CD14-positive monocyte (primary cell): ENCODE measurements at regions not wholly inside any gene's neighbourhood (a gene's known extent, or its start where the extent isn't known, plus 50 kb on each side); places are given as distances from the start of the nearest gene placed in this dataset.
"Not testable (repeated sequence)": the region's sequence is repeated elsewhere in the genome, so short reads cannot be mapped to it uniquely, and the experiment has no call there.

ENCODE experiments used
- DNase-seq, 3 donors: peaks; one replicate each; pipeline ENCODE4 v3.0.0-alpha.2; 2011 to 2022
- H2AFZ ChIP-seq: 2 replicates; pipeline ENCODE4 v1.6.0; 2012; ENCODE audit warnings: mild to moderate bottlenecking, low read depth, low read length, inconsistent platforms; ENCODE audit not compliant: insufficient read depth, poor library complexity, severe bottlenecking
- H3K27ac ChIP-seq, 2 donors: 1 replicate in 1 of 2; 2 replicates in 1 of 2; pipeline ENCODE4 v1.5.1; 2012 to 2013; ENCODE audit warnings: low read length in 2 of 2, control low read depth in 1 of 2, inconsistent platforms in 1 of 2, low read depth in 1 of 2, mild to moderate bottlenecking in 1 of 2
- H3K27me3 ChIP-seq, 2 donors: one replicate each; pipeline versions ENCODE4 v1.6.0 to v1.6.1; 2011 to 2013; ENCODE audit warnings: low read length in 2 of 2; ENCODE audit not compliant: control insufficient read depth in 2 of 2, insufficient read depth in 2 of 2
- H3K36me3 ChIP-seq, 2 donors: replicated peaks in 1 of 2; 1 replicate in 1 of 2; 2 replicates in 1 of 2; pipeline versions ENCODE4 v1.5.1 to v1.6.1; 2012 to 2013; ENCODE audit warnings: low read length in 2 of 2, control low read depth in 1 of 2, inconsistent platforms in 1 of 2, mild to moderate bottlenecking in 1 of 2; ENCODE audit not compliant: insufficient read depth in 2 of 2, control insufficient read depth in 1 of 2
- H3K4me1 ChIP-seq, 2 donors: 1 replicate in 1 of 2; 2 replicates in 1 of 2; pipeline versions ENCODE4 v1.5.1 to v1.6.1; 2012 to 2013; ENCODE audit warnings: low read length in 2 of 2, control low read depth in 1 of 2, inconsistent platforms in 1 of 2, mild to moderate bottlenecking in 1 of 2, moderate library complexity in 1 of 2; ENCODE audit not compliant: insufficient read depth in 2 of 2, control insufficient read depth in 1 of 2
- H3K4me2 ChIP-seq: replicated peaks from 2 replicates; pipeline ENCODE3; 2012; ENCODE audit warnings: low read length, moderate library complexity, mild to moderate bottlenecking; ENCODE audit not compliant: poor library complexity, severe bottlenecking; ENCODE audit errors: extremely low read depth
- H3K4me3 ChIP-seq, 3 experiments: fragments of 200-600 bp in 1 of 3; sonication (generic) in 1 of 3; replicated peaks in 1 of 3; 1 replicate in 2 of 3; 2 replicates in 1 of 3; pipeline ENCODE4 v1.5.1; 2011 to 2013; ENCODE audit warnings: low read length in 3 of 3, mild to moderate bottlenecking in 3 of 3, control low read depth in 2 of 3, low read depth in 2 of 3, inconsistent platforms in 1 of 3, moderate library complexity in 1 of 3
- H3K79me2 ChIP-seq: 2 replicates; pipeline ENCODE4 v1.6.0; 2012; ENCODE audit warnings: mild to moderate bottlenecking, control low read depth, inconsistent platforms, low read length, moderate library complexity; ENCODE audit not compliant: insufficient read depth
- H3K9ac ChIP-seq: 2 replicates; pipeline ENCODE4 v1.6.0; 2017; ENCODE audit warnings: low read length, mild to moderate bottlenecking; ENCODE audit not compliant: insufficient read depth, poor library complexity, severe bottlenecking
- H3K9me3 ChIP-seq, 2 donors: replicated peaks in 1 of 2; 1 replicate in 1 of 2; 2 replicates in 1 of 2; pipeline versions ENCODE4 v1.5.1 to v1.6.1; 2012 to 2013; ENCODE audit warnings: low read length in 2 of 2, control low read depth in 1 of 2; ENCODE audit not compliant: control insufficient read depth in 1 of 2, insufficient read depth in 1 of 2
- H4K20me1 ChIP-seq: 2 replicates; pipeline ENCODE4 v1.6.0; 2012; ENCODE audit warnings: mild to moderate bottlenecking, low read length, control low read depth, moderate library complexity; ENCODE audit not compliant: insufficient read depth
- H3K27ac Mint-ChIP-seq, 7 donors: one replicate each; pipeline ENCODE4 v1.8.0; 2020; ENCODE audit warnings: mild to moderate bottlenecking in 7 of 7, mixed read lengths in 7 of 7, moderate library complexity in 6 of 7, inconsistent platforms in 2 of 7
- H3K27me3 Mint-ChIP-seq, 3 donors: one replicate each; pipeline ENCODE4 v1.8.0; 2021 to 2022; ENCODE audit warnings: low read depth in 3 of 3, mild to moderate bottlenecking in 3 of 3, mixed read lengths in 3 of 3, moderate library complexity in 3 of 3, inconsistent platforms in 1 of 3
- H3K36me3 Mint-ChIP-seq, 2 donors: one replicate each; pipeline ENCODE4 v1.8.0; 2020; ENCODE audit warnings: mixed read lengths in 2 of 2, inconsistent platforms in 1 of 2, mild to moderate bottlenecking in 1 of 2
- H3K4me1 Mint-ChIP-seq: one replicate; pipeline ENCODE4 v1.8.0; 2020; ENCODE audit warnings: mild to moderate bottlenecking, mixed read lengths
- H3K4me3 Mint-ChIP-seq, 2 donors: one replicate each; pipeline ENCODE4 v1.8.0; 2020; ENCODE audit warnings: mild to moderate bottlenecking in 2 of 2, mixed read lengths in 2 of 2, moderate library complexity in 1 of 2
- H3K9me3 Mint-ChIP-seq, 7 donors: one replicate each; pipeline ENCODE4 v1.8.0; 2020 to 2022; ENCODE audit warnings: mixed read lengths in 7 of 7, mild to moderate bottlenecking in 6 of 7, moderate library complexity in 6 of 7, inconsistent platforms in 2 of 7
- WGBS: methylation state at CpG from one replicate; pipeline ENCODE4 v1.1.5; 2013; ENCODE audit warnings: missing lambda C conversion rate; ENCODE audit not compliant: insufficient coverage; 5-methylcytosine and 5-hydroxymethylcytosine counted together
- intact Hi-C, 2 donors: fragments of 100-400 bp; cut with micrococcal nuclease; formaldehyde crosslinking; loops; one replicate each; pipeline versions ENCODE4 v1.15.0 to v1.15.1; 2023
- TF ChIP-seq, protein P1 (sequence below): fragments of 200-600 bp; IDR thresholded peaks from one replicate; pipeline ENCODE4 v1.8.0; 2022; ENCODE audit warnings: antibody characterized with exemption, mild to moderate bottlenecking

DNA sequence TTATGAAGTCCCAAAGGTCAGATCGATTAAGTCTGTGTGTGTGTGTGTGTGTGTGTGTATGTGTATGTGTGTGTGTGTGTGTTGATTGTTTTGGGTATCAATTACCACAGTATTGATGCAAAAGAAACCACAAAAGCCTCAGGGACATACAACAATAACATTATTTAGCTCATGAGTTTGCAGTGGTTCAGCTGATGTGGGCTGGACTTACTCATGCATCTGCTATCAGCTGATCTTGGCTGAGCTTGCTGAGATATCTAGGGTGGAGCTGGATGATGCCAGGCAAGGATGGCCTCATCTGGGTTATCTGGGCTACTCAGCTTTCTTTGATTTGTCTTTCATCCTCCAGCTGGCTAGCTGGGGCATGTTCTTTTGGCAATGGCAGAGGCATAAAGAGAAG, 82.4 kb upstream of the PRR23C start:
- no CpG with 5 or more reads among the region's 1 CpG for WGBS
- no peak overlapping the region for H3K9ac ChIP-seq
- no peaks in the 10 kb centered on the region for H3K36me3 Mint-ChIP-seq
- H3K79me2 ChIP-seq: no peaks in the 10 kb centered on the region
- no peaks in the 10 kb centered on the region for H3K9me3 ChIP-seq
- H4K20me1 ChIP-seq: no peaks in the 10 kb centered on the region
- no peak overlapping the region for H3K4me3 Mint-ChIP-seq
- H3K4me2 ChIP-seq: no peak overlapping the region
- peaks cover 0 to 3% of the 10 kb centered on the region in 2 donors for H3K4me1 ChIP-seq
- H2AFZ ChIP-seq: no peak overlapping the region
- TF ChIP-seq, protein P1, sequence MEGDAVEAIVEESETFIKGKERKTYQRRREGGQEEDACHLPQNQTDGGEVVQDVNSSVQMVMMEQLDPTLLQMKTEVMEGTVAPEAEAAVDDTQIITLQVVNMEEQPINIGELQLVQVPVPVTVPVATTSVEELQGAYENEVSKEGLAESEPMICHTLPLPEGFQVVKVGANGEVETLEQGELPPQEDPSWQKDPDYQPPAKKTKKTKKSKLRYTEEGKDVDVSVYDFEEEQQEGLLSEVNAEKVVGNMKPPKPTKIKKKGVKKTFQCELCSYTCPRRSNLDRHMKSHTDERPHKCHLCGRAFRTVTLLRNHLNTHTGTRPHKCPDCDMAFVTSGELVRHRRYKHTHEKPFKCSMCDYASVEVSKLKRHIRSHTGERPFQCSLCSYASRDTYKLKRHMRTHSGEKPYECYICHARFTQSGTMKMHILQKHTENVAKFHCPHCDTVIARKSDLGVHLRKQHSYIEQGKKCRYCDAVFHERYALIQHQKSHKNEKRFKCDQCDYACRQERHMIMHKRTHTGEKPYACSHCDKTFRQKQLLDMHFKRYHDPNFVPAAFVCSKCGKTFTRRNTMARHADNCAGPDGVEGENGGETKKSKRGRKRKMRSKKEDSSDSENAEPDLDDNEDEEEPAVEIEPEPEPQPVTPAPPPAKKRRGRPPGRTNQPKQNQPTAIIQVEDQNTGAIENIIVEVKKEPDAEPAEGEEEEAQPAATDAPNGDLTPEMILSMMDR: no peak
- peaks cover 0 to 1% (median 0%) of the 10 kb centered on the region in 3 donors for H3K27me3 Mint-ChIP-seq
- H3K27ac Mint-ChIP-seq: no peak overlapping the region
- H3K36me3 ChIP-seq: no peaks in the 10 kb centered on the region
- no peak overlapping the region for H3K4me3 ChIP-seq
- intact Hi-C loops: no loop called here
- no peaks in the 10 kb centered on the region for H3K27me3 ChIP-seq
- H3K4me1 Mint-ChIP-seq: peaks cover 13% of the 10 kb centered on the region
- H3K9me3 Mint-ChIP-seq: no peaks in the 10 kb centered on the region
- no peak overlapping the region for H3K27ac ChIP-seq
- DNase-seq: no peak

DNA sequence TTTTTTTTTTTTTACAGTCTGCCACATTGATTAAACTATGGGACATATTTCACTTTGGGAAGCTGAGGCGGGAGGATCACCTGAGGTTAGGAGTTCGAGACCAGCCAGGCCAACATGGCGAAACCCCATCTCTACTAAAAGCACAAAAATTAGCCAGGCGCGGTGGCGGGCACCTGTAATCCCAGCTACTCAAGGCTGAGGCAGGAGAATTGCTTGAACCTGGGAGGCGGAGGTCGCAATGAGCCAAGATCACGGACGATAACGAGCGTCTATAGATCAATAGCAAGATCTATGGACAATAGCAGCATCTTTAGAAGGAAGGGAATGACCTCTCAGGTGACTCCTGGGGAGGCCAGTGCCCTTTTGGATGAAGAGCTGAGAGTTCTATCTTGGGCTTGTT, 82.9 kb upstream of the PRR23C start:
- H4K20me1 ChIP-seq, H3K4me1 ChIP-seq, H3K36me3 ChIP-seq, H3K27ac Mint-ChIP-seq, intact Hi-C loops, H3K36me3 Mint-ChIP-seq, H3K27me3 ChIP-seq, H3K4me3 Mint-ChIP-seq, DNase-seq, H3K9ac ChIP-seq, H2AFZ ChIP-seq, H3K4me2 ChIP-seq, H3K9me3 Mint-ChIP-seq, H3K79me2 ChIP-seq, H3K4me1 Mint-ChIP-seq, H3K27me3 Mint-ChIP-seq, H3K4me3 ChIP-seq, H3K27ac ChIP-seq, H3K9me3 ChIP-seq: not testable (repeated sequence)
- WGBS: 95% methylated on average over 9 of the region's 12 CpGs
